HG03378 (cell line): ENCODE measurements at regions not wholly inside any gene's neighbourhood (a gene's known extent, or its start where the extent isn't known, plus 50 kb on each side); places are given as distances from the start of the nearest gene placed in this dataset.

Experiments used
- ATAC-seq: cut with Tn5 transposase; IDR thresholded peaks from one replicate; pipeline ENCODE4 v1.9.1; 2021; ENCODE audit warnings: mild to moderate bottlenecking, moderate library complexity; ENCODE audit not compliant: unreplicated experiment

DNA sequence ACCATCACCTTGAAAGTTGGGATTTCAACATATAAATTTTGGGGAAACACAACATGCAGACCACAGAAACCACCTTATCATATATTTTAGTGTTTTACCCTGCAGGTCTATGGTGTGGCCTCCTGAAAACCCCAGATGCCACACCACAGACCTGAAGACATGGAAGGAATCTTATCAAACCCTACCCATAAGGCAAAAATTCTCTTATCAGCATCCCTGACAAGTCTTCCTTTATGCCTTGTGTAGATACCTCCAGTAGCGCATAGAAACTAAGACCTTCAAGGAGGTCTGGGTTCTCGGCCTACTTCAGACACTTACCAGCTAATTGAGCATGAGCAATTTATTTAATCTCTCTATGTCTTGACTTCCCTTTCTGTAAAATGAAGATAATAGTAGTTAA lies 59.1 kb upstream of the SLC14A2 start:
- no peak for ATAC-seq

GRCh38 chr18:45557287-45557686 lies 58.0 kb upstream of the SLC14A2 start:
- no peak for ATAC-seq

GRCh38 chr18:45557779-45558178 lies 57.5 kb upstream of the SLC14A2 start:
- ATAC-seq: no peak

DNA sequence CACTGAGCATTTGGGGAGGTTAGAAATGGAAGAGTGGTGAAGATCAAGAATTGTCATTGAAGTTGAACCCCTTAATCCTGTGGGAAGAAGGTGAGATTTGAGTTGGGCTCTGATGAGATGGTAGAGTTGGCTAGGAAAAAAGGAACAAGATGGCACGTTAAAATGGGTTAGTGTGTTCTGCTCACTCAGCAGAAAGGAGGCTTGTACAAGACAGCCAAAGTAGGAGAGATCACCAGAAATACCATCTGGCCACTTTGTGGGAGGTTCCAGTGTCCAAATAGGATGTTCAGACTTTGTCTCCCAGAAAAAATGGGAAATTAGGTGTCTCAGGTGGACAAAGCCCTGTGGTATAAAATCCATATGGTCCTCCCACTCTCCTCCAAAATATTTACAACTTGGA lies 56.0 kb upstream of the SLC14A2 start:
- no peak for ATAC-seq

- no peak for ATAC-seq
Observed at GRCh38 chr18:45560870-45561269, 54.4 kb upstream of the SLC14A2 start.

DNA sequence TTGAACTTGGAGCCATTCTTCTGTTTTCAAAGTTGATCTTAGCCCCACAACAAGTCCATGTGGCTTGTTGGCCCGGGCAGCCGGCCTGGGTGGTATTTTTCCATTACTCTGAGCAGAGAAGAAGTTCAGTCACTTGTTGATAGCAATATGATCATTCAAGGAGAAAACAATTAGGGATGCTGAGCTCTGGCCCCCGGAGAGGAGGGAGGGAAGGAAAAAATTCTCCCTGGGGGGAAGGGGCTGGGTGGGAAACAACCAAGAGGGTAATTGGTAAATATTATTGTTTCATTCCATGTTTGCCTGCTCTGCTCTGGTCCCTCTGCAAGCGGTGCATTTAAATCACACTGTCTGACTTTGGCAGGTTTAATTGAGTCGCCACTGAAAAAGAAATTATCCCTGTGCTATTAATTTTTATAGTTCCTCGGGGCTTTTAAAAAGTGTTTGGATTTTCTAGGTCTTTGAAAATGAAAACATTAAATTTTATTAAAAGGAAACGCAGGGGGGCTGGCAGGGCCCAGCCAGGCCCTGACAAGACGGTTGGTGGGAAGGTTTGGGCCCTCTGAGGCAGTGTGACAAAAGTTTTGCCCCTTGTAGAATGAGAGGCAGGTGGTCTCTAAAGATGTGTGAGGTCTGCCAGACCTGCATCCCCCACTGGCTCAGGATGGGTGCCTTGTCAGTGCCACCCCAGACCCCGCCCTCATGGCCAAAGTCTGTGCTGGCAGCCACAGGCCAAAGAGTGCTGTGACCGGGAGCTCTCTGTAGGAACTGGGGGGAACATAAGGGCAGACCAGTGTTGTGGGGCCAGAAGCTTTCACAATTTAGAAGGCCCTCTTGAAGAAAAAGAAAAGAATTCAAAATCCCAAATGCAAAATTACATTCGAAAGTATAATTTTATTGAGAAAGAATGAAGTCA lies 52.5 kb upstream of the SLC14A2 start:
- ATAC-seq: no peak

- ATAC-seq: no peak
Observed at GRCh38 chr18:45565280-45565970, 49.9 kb upstream of the SLC14A2 start.
